ENCODE measurements at regions not wholly inside any gene's neighbourhood (a gene's known extent, or its start where the extent isn't known, plus 50 kb on each side); places are given as distances from the start of the nearest gene placed in this dataset.

- no peak for DNase-seq (ENCODE audit: low spot score)
Observed at GRCh38 chr12:92032101-92032500, 113.5 kb downstream of the BTG1 start.

GRCh38 chr12:92030618-92031017 lies 115.0 kb downstream of the BTG1 start:
- peak; percentile 23 for DNase-seq (ENCODE audit: low spot score)

DNA sequence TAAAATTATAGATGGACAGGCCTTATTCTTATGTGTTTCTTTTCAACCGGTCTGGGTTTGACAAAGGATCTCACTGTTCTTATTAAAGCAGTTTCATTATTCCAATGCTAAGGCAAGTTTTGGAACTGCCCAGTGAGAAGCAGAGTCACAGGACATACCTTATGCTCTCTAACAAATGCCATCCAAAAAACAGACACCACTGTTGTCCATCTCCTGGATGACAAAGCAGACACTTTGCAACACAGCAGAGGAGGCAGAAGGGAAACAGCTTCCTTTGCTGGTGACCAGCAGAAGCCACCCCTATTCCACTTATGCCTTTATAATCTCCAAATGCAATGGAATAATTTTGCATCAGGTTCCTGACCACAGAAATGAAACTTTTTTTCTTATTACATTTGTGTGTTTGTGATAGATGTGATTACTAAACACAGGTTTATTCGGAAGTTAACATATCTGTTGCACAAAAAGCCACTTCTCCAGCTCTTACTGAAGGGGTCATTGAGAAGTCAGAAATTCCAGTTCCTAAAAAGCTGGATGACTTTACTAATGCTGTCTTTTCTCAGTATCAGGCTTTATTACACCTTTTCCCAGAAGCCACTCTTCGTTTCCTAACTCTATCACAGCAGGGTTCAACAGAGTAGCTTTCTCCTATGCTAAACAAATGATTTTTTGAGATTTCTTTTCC lies 115.6 kb downstream of the BTG1 start:
- no peak for DNase-seq (ENCODE audit: low spot score)

- DNase-seq (ENCODE audit: low spot score), result no peak
Observed at GRCh38 chr12:92029136-92029535, 116.5 kb downstream of the BTG1 start.

DNA sequence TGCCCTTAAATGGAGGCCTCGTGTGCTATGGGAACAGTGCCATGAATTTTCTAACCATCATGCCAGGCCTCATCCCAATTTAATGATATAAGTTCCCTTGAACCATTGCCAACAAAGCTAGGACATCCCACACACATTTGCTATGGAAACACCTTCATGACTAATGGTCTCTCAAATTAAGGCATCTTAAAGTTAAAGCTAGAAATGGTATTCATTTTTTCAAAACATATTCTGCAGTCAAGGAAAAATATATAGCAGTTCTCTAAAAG lies 117.3 kb downstream of the BTG1 start:
- peak; percentile 49 for DNase-seq (ENCODE audit: low spot score)

- DNase-seq (ENCODE audit: low spot score), result no peak
Observed at GRCh38 chr12:92027701-92028440, 117.8 kb downstream of the BTG1 start.

- DNase-seq (ENCODE audit: low spot score), result no peak
Observed at GRCh38 chr12:92027243-92027642, 118.4 kb downstream of the BTG1 start.

GRCh38 chr12:92025462-92026207 lies 120.0 kb downstream of the BTG1 start:
- no peak for DNase-seq (ENCODE audit: low spot score)

DNA sequence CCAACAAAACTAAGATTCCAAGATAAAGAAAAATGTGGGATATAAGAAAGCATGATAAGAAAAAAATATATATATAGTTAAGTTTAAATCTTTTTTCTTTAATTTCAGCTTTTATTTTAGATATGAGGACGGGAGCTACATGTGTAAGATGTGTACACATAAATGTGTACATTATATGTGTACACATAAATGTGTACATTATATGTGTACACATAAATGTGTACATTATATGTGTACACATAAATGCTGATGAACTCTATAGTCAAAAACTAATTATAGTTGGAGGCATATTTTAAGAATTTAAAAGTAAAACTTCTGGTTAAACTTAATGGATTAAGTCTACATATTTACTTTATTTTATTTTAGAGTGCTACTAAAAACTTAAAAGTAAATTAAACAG lies 123.6 kb downstream of the BTG1 start:
- DNase-seq (ENCODE audit: low spot score), result no peak

DNA sequence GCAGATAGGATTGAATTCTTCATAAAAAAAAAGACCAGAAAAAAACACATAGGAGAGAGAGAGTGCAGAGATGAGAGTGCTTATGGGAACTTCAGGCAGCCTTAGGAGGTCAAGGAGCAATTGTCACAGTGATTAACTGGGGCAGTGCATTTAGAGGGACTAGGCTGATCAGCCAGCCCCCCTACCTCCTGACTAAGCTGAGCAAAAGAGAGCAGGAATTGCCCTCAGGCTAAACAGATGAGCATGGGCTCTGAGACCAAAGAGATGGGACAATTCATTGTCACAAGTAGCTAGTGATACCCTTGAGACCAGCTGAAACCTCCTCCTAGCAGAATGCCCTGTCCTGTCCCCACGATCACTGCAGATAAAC lies 124.0 kb downstream of the BTG1 start:
- DNase-seq (ENCODE audit: low spot score), result no peak

- DNase-seq (ENCODE audit: low spot score), result no peak
Observed at GRCh38 chr12:92020983-92021665, 124.5 kb downstream of the BTG1 start.

DNA sequence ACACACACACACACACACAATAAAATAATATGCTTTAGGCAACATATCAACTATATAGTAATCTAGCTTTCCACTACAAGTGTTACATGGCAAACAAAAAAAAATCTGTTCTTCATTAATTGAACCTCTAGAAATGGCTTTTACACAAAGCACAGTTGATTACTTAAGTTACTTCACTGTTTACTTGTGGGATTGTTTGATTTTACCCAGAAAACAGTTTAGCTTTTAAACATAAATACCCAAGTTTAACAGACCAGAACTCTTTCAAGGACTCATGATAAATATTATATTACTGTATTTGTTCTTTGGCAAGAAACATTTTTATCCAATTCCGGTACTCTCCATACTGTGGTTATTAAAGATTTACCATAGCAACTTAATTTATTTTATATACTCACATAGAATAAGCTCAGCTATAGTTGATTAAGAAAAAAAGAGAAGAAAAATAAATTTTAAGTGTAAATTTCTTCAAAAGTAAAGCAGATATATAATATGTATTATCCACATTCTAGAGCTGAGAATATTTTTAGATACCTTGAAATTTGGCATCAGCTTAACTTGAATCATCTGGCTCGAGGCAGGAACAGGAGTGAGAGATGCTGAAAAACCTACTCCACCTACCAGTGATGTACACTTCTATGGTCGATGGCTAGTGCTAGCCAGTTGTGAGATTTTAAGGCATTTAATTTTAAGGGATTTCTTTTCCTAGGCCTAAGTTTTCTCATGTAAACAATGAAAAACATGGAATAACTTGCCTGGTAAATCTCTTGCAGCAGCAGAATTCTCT lies 126.0 kb downstream of the BTG1 start:
- DNase-seq (ENCODE audit: low spot score), result no peak

DNA sequence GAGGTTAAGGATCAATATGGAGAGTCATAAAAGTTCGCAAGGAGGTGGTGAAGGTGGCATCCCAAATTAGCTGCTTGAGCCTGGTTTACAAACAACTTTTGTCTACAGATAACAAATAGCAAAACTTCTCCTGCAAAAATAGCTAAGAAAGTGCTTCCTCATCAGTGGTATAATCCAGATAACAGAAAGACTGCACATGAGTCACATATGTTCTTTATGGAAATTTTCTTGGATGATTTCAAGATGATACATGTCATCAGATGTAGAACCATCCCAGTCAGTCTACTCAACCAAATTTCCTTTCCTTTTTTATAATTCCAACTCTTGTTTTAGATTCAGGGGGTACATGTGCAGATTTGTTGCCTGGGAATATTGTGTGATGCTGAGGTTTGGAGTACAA lies 133.0 kb downstream of the BTG1 start:
- no peak for DNase-seq (ENCODE audit: low spot score)

DNA sequence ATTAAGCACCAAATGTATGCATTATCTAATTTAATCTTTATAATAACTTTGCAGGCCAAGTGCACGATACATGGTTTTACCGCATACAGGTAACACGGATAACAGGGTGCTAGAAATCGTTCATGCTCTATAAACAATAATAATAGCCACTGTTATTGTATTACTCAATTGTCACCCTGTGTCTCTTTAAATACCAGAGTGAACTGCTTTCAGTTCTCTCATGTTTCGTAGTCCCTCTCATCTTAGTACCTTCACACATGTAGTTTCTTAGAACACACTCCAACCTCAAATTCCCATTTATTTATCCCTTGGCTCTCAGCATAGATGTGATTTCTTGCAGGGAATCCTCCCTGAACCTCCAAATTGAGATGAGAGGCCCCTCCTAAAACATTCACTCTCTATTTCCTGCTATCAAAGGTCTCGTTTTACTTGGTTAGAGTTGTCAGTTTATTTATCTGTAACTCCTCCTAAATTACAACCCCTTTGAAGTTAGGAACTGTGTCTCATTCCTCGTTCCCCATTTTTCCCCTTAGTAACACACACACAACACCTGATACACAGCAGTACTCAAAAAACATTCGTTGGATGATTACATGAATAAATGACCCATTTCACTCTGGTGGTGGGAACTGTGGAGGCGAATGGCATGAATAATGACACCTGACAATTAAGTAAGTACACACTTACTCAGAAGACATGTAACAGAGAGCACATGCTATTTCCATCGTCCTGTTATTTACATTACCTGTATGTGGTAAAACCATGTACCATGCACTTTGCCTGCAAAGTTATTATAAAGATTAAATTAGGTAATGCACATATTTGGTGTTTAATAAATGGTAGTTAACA lies 134.6 kb downstream of the BTG1 start:
- no peak for DNase-seq (ENCODE audit: low spot score)

DNA sequence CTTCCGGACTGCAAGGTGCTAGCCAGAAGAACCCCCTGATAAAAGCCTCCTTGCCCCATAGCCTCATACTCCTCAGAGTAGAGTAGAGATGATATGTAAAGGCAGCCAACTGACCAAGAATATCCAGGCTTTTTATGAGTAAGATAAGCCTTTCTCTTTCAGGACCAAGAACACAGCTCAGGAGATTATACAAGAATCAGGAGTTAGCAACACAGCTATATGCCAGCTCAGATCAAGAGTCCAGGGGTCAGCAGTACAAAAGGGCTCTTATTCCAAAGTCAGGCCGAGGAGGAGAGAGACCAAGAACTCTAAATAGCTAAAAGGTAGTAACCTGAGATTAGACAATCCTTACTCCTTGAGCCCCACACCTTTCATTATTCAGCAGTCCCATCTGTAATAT lies 135.3 kb downstream of the BTG1 start:
- peak; percentile 39 for DNase-seq (ENCODE audit: low spot score)

- no peak for DNase-seq (ENCODE audit: low spot score)
Observed at GRCh38 chr12:92008345-92008744, 137.3 kb downstream of the BTG1 start.

DNA sequence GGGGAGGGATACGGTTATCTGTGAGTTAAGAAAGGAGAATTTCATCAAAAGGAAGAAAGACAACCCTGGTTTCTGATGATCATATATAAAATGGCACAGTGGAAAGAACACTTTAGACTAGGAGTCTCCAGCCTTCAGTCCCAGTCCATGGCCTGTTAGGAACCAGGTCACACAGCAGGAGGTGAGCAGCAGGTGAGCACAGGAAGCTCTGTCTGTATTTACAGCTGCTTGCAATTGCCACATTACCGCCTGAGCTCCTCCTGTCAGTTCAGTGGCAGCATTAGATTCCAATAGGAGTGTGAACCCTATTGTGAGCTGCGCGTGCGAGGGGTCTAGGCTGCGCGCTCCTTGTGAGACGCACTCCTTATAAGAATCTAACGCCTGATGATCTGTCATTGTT lies 137.9 kb downstream of the BTG1 start:
- DNase-seq (ENCODE audit: low spot score), result no peak

GRCh38 chr12:92003701-92004100 lies 141.9 kb downstream of the BTG1 start:
- DNase-seq (ENCODE audit: low spot score), result no peak

GRCh38 chr12:92002673-92003382 lies 142.8 kb downstream of the BTG1 start:
- DNase-seq (ENCODE audit: low spot score), result peak; percentile 81

- DNase-seq (ENCODE audit: low spot score), result no peak
Observed at GRCh38 chr12:92002195-92002649, 143.4 kb downstream of the BTG1 start.
